ENCODE measurements at regions not wholly inside any gene's neighbourhood (a gene's known extent, or its start where the extent isn't known, plus 50 kb on each side); places are given as distances from the start of the nearest gene placed in this dataset.
"Not testable (repeated sequence)": the region's sequence is repeated elsewhere in the genome, so short reads cannot be mapped to it uniquely, and the experiment has no call there.

GRCh38 chr5:16987776-16988175 is 51.7 kb upstream of the MYO10 start:
- DNase-seq (ENCODE audit: low read depth in 1 of 2, low spot score in 1 of 2), result no peak

GRCh38 chr5:16990817-16991520 is 54.9 kb upstream of the MYO10 start:
- not testable (repeated sequence) for DNase-seq (ENCODE audit: low read depth in 1 of 2, low spot score in 1 of 2)

DNA sequence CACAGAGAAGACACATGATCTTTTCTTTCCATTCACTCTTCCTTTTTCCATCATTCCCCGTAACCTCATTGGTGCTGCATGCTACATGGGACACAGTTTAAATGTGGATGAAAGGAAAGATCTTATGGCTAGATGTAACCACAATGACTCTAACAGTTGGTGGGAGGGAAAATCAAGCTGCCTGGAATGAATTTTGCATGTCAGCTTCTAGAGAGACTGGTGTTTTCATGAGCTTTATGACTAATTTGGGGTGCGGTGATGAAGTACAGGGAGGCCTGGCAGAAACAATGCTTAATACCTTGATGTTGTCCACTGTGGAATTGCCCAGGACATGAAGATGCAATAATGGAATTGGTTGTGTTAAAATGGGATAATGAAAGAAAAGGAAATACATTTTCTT is 55.9 kb upstream of the MYO10 start:
- DNase-seq (ENCODE audit: low read depth in 1 of 2, low spot score in 1 of 2), result no peak

GRCh38 chr5:16992444-16992843 is 56.4 kb upstream of the MYO10 start:
- no peak for DNase-seq (ENCODE audit: low read depth in 1 of 2, low spot score in 1 of 2)

- DNase-seq (ENCODE audit: low read depth in 1 of 2, low spot score in 1 of 2), result no peak
These were observed 58.5 kb upstream of the MYO10 start for GRCh38 chr5:16994565-16994964.

DNA sequence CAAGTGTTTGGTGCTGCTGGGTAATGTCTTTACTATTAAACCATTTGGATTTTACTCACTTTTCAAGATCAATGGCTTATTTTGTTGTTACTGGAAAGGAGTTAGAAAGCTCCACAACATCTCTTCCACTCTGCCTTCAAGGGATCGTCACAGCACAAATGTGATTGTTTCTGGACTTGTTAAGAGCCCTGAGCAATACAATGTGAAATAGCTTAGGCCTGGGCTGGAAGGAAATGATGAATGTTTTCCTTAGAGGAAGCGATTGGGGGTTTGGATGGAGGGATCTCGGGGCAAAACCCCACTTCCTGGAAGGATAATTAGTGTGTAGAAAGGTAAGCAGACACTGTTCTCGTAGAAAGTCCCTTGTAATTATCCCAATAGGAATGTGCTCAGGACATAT is 59.3 kb upstream of the MYO10 start:
- no peak for DNase-seq (ENCODE audit: low read depth in 1 of 2, low spot score in 1 of 2)

- no peak for DNase-seq (ENCODE audit: low read depth in 1 of 2, low spot score in 1 of 2)
These were observed 64.3 kb upstream of the MYO10 start for GRCh38 chr5:17000291-17000939.

- no peak for DNase-seq (ENCODE audit: low read depth in 1 of 2, low spot score in 1 of 2)
These were observed 65.3 kb upstream of the MYO10 start for GRCh38 chr5:17001428-17001827.

DNA sequence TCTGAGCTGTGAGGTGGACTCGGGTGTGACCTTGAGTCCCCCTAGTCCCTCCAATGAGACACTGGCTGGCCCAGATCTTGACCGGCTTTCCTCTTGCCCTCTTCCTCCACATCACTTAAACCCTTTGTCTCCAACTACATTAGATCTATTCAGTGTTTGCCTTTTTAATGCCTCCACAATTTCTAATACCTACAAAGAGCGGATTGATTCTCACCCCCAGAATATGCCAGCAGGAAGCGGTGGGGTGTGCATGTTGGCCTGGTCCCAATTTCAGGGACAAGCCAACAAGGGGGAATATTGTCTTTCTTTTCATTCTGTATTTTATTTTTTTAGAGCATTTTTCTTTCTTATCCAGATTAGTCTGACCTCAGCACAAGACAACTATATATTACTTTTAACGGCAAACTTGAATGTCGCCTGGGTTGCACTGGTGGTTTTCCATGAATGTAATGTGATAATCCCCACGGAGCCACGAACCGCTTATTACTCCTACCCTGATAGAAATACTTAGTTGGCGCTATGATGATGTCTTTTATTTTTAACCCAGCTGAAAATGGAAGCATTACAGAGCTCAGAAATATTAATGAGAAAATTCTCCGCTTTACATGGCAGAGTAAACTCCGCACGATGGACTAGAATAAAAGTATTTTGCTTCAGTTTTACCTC is 68.5 kb upstream of the MYO10 start:
- no peak for DNase-seq (ENCODE audit: low read depth in 1 of 2, low spot score in 1 of 2)

DNA sequence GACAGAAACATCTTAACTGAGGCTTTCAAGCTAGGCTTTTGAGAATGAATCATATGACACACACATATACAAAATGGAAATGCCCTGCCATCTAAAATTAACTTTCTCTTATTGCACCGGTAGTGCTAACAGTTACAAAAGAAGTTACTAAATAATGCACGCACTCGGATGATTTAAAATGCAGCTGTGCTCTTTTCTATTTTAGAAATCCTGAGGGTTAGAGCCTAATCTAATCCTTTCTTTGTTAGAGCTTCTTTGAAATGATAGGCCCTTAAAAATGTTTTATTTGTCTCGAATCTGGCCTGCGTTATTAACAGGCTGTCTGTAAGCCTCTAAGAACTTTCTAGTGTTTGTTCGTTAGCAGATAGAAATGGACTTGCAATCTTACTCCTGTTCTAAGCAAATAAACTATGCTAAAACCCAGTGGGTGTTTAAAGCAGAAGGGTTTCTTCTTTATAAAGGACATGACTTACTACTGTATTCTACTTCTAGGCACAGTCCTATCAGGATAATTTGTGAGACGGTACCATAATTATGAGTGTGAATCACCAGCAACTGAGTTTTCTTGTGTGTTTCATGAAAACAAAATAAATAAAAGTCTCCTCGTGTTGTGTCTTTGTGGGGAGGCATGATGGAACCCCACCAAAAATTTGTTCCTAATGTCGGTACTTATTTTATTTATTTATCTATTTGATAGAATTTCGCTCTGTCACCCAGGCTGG is 69.2 kb upstream of the MYO10 start:
- DNase-seq (ENCODE audit: low read depth in 1 of 2, low spot score in 1 of 2), result no peak

DNA sequence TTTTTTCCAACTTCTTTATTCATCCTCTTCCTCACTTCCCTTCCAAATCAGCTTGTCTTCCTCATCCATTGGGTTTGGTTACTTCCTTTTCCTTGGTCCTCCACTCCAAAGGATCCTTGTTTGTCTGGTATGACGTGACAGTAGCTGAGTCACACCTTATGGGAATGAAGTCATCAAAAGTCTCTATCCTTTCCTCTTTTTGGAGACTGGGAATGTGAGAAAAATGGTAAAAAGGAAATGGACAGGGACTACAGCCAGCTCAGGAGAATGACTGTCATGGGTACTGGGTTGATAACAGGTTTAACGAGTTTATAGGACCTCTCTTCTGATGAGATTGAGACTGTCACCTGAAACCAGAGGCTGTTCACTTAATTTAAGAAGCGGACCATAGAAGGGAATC is 76.2 kb upstream of the MYO10 start:
- no peak for DNase-seq (ENCODE audit: low read depth in 1 of 2, low spot score in 1 of 2)

DNA sequence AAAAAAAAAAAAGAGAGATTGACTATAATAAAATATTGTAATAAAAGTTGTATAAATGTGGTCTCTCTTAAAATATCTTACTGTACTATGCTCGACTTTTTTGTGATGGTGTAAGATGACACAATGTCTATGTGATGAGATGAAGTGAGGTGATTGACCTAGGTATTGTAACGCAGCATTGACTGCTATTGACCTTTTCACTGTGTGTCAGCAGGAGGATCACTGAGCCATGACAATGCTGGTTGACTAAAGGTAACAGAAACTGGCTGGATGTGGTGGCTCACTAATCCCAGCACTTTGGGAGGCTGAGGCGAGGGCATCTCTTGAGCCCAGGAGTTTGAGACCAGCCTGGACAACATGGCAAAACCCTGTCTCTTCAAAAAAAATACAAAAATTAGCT is 78.6 kb upstream of the MYO10 start:
- no peak for DNase-seq (ENCODE audit: low read depth in 1 of 2, low spot score in 1 of 2)

- no peak for DNase-seq (ENCODE audit: low read depth in 1 of 2, low spot score in 1 of 2)
These were observed 82.8 kb upstream of the MYO10 start for GRCh38 chr5:17018871-17019270.

GRCh38 chr5:17019324-17019723 is 83.2 kb upstream of the MYO10 start:
- no peak for DNase-seq (ENCODE audit: low read depth in 1 of 2, low spot score in 1 of 2)

DNA sequence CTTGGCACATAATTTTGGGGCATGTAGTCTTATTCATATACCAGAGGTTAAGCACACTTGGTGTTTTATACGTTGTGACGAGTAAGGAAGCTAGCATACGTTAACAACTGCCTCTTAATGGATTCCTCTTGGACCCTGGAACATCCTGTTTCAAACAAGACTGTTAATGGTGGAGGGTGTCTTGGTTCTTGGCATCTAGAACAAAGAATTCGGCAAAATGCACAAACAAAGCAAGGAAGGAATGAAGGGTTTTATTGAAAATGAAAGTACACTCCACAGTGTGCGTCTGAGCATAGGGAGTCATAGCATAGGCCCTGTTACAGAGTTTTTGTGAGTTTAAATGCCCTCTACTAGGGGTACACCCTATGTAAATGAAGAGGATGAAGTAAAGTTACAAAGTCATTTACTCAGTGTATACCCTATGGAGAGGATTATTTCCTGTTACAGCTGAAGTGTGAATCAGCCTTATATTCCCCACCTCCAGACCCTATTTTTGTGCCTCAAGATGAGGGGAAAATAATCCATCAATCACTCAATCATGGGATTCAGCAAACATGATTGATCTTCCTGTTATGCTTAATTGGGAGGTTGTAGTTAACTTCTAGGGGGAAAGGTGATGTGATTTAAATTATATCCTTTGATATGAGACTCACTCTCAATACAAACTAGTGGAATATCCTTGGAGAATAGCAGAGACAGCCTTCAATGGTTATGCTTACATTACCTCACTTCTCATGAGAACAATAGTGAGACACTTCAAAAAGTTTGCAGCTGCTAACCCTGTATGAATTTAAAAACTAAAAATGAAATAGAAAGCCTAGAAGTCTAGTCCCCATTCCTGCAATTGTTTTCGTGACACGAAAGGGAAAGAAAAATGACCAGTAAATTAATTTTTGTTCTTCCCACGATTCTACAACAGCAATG is 84.9 kb upstream of the MYO10 start:
- no peak for DNase-seq (ENCODE audit: low read depth in 1 of 2, low spot score in 1 of 2)

DNA sequence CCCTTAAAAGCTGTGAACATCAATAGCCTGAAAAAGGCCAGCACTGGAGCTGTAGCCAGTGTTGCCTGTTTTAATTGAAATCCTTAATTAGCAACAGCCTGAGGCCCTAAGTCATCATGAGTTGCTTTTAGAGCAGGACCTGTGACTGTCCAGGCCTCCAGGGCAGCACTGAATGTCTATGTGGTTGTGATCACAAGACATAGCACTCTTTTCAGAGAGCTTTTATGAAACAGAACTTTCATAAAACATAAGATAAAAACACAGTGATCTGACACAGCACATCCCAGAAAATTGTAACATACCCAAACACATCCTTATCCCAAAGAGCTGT is 85.5 kb upstream of the MYO10 start:
- no peak for DNase-seq (ENCODE audit: low read depth in 1 of 2, low spot score in 1 of 2)

DNA sequence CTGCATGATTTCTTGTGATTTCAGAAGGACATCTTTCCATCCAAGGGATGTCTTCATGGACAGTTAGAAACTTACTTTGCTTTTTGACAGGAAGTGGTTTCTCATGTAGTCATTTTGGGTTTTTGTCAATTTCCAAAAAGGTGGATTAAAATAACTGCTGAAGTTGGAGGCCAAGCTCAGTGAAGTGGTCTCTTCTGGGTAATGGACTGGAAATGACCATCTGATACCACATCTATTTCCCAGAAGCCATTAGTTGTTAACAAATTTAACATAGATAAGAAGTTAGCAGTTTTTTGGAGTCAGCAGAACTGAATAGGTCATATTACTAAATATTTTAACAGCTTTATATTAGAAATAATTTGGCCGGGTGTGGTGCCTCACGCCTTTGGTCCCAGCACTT is 86.2 kb upstream of the MYO10 start:
- no peak for DNase-seq (ENCODE audit: low read depth in 1 of 2, low spot score in 1 of 2)

GRCh38 chr5:17024686-17025180 is 88.6 kb upstream of the MYO10 start:
- no peak for DNase-seq (ENCODE audit: low read depth in 1 of 2, low spot score in 1 of 2)

GRCh38 chr5:17031659-17032277 is 95.7 kb upstream of the MYO10 start:
- not testable (repeated sequence) for DNase-seq (ENCODE audit: low read depth in 1 of 2, low spot score in 1 of 2)

DNA sequence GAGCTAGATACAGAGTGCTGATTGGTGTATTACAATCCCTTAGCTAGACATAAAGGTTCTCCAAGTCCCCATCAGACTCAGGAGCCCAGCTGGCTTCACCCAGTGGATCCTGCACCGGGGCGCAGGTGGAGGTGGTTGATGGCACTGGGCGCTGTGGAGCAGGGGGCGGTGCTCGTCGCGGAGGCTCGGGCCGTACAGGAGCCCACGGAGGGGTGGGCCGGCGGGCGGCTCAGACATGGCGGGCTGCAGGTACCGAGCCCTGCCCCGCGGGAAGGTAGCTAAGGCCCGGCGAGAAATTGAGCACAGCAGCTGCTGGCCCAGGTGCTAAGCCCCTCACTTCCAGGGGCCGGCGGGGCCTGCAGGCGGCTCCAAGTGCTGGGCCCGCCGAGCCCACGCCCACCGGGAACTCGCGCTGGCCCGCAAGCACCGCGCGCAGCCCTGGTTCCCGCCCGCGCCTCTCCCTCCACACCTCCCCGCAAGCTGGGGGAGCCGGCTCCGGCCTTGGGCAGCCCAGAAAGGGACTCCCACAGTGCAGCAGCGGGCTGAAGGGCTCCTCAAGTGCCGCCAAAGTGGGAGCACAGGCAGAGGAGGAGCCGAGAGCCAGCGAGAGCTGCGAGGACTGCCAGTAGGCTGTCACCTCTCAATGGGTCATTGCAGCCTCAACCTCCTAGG is 96.4 kb upstream of the MYO10 start:
- DNase-seq (ENCODE audit: low read depth in 1 of 2, low spot score in 1 of 2), result not testable (repeated sequence)

Data from activated CD4-positive, alpha-beta T cell treated with anti-CD3 and anti-CD28 coated beads, Interleukin-2, amount 50 U/mL, for 24 hours (primary cell).